ENCODE measurements at regions not wholly inside any gene's neighbourhood (a gene's known extent, or its start where the extent isn't known, plus 50 kb on each side); places are given as distances from the start of the nearest gene placed in this dataset.
"Not testable (repeated sequence)": the region's sequence is repeated elsewhere in the genome, so short reads cannot be mapped to it uniquely, and the experiment has no call there.

- no peaks in the 10 kb centered on the region for H3K9me3 ChIP-seq
- H3K27ac ChIP-seq, result no peak overlapping the region
- DNase-seq, result no peak
- H3K4me3 ChIP-seq, result no peak overlapping the region
- H3K27me3 ChIP-seq, result no peaks in the 10 kb centered on the region
- TF ChIP-seq POLR2A (IDR thresholded peaks at IDR 0.05) (no peak), CTCF (IDR thresholded peaks at IDR 0.05) (no peak)
- intact Hi-C loops (cut with DNase I; ENCODE audit: low total_unique reads), result no loop called here
- H3K4me1 ChIP-seq, result no peaks in the 10 kb centered on the region
- no peaks in the 10 kb centered on the region for H3K36me3 ChIP-seq
Observed at GRCh38 chr1:221865808-221866207, 123.9 kb upstream of the DUSP10 start.

GRCh38 chr1:221863635-221864034, 121.7 kb upstream of the DUSP10 start:
- Histone ChIP-seq H3K4me1 (no peaks in the 10 kb centered on the region), H3K9me3 (no peaks in the 10 kb centered on the region), H3K36me3 (no peaks in the 10 kb centered on the region), H3K27me3 (no peaks in the 10 kb centered on the region), H3K27ac (no peak overlapping the region), H3K4me3 (no peak overlapping the region)
- TF ChIP-seq CTCF (IDR thresholded peaks at IDR 0.05), result no peak
- TF ChIP-seq POLR2A (IDR thresholded peaks at IDR 0.05), result no peak
- no peak for DNase-seq
- intact Hi-C loops (cut with DNase I; ENCODE audit: low total_unique reads), result no loop called here

GRCh38 chr1:221862971-221863370, 121.1 kb upstream of the DUSP10 start:
- Histone ChIP-seq H3K9me3 (no peaks in the 10 kb centered on the region), H3K27me3 (no peaks in the 10 kb centered on the region), H3K27ac (no peak overlapping the region), H3K36me3 (no peaks in the 10 kb centered on the region), H3K4me3 (no peak overlapping the region), H3K4me1 (no peaks in the 10 kb centered on the region)
- intact Hi-C loops (cut with DNase I; ENCODE audit: low total_unique reads), result no loop called here
- no peak for DNase-seq
- TF ChIP-seq POLR2A (IDR thresholded peaks at IDR 0.05), result no peak
- TF ChIP-seq CTCF (IDR thresholded peaks at IDR 0.05), result no peak

- no peaks in the 10 kb centered on the region for H3K27me3 ChIP-seq
- H3K4me1 ChIP-seq, result no peaks in the 10 kb centered on the region
- intact Hi-C loops (cut with DNase I; ENCODE audit: low total_unique reads), result no loop called here
- no peak overlapping the region for H3K27ac ChIP-seq
- H3K36me3 ChIP-seq, result no peaks in the 10 kb centered on the region
- H3K4me3 ChIP-seq, result no peak overlapping the region
- TF ChIP-seq CTCF (IDR thresholded peaks at IDR 0.05) (no peak), POLR2A (IDR thresholded peaks at IDR 0.05) (no peak)
- no peaks in the 10 kb centered on the region for H3K9me3 ChIP-seq
- DNase-seq, result no peak
Observed at GRCh38 chr1:221858818-221859611, 117.1 kb upstream of the DUSP10 start.

GRCh38 chr1:221857094-221857444, 115.2 kb upstream of the DUSP10 start:
- H3K27ac ChIP-seq; DNase-seq; H3K36me3 ChIP-seq; H3K4me1 ChIP-seq; H3K4me3 ChIP-seq; H3K27me3 ChIP-seq; H3K9me3 ChIP-seq; intact Hi-C loops (cut with DNase I; ENCODE audit: low total_unique reads): not testable (repeated sequence)

All from uterus (tissue), 3 donors.